ENCODE measurements at regions not wholly inside any gene's neighbourhood (a gene's known extent, or its start where the extent isn't known, plus 50 kb on each side); places are given as distances from the start of the nearest gene placed in this dataset.

- no peak overlapping the region for H3K4me3 ChIP-seq
- H3K27ac ChIP-seq, result no peak overlapping the region
- no peaks in the 10 kb centered on the region for H3K27me3 ChIP-seq
- no peaks in the 10 kb centered on the region for H3K36me3 ChIP-seq
- no peaks in the 10 kb centered on the region for H3K9me3 ChIP-seq
- TF ChIP-seq EP300 (IDR thresholded peaks at IDR 0.05) (no peak), CTCF (IDR thresholded peaks at IDR 0.05) (no peak), POLR2A (IDR thresholded peaks at IDR 0.05) (no peak)
- no peak for DNase-seq
- intact Hi-C loops (cut with DNase I), result no loop called here
- H3K4me1 ChIP-seq (ENCODE audit: insufficient read depth), result no peaks in the 10 kb centered on the region
These were observed 586.6 kb downstream of the RAPGEF2 start for GRCh38 chr4:159689526-159689925.

GRCh38 chr4:159697322-159698283 lies 594.7 kb downstream of the RAPGEF2 start:
- DNase-seq, result no peak
- Histone ChIP-seq H3K27ac (no peak overlapping the region), H3K4me1 (ENCODE audit: insufficient read depth) (no peaks in the 10 kb centered on the region), H3K36me3 (no peaks in the 10 kb centered on the region), H3K27me3 (no peaks in the 10 kb centered on the region), H3K4me3 (no peak overlapping the region), H3K9me3 (no peaks in the 10 kb centered on the region)
- intact Hi-C loops (cut with DNase I), result no loop called here
- no peak for TF ChIP-seq EP300 (IDR thresholded peaks at IDR 0.05)
- TF ChIP-seq POLR2A (IDR thresholded peaks at IDR 0.05), result no peak
- TF ChIP-seq CTCF (IDR thresholded peaks at IDR 0.05), result no peak
- 87 to 94% (median 91%) methylated on average over 6 of the region's 6 CpGs for WGBS, 3 donors

DNA sequence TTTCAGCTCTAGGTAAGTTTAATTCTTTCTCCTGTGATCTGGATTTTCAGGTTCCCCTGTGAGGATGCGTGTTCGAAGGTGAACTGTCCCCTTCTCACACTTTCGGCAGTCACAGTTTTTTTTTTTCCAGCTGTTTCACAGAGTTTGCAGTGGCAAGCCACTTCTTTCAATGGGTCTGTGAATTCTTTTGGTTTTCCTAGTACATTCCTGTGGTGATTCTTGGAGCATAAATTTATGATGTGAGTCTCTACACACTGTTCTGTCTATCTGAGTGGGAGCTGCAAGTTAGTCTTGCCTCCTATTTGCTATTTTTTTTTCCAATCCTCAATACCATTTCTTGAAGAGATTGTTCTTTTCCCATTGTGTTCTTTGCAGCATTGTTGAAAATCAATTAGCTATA lies 595.5 kb downstream of the RAPGEF2 start:
- Histone ChIP-seq H3K27me3 (no peaks in the 10 kb centered on the region), H3K4me1 (ENCODE audit: insufficient read depth) (no peaks in the 10 kb centered on the region), H3K27ac (no peak overlapping the region), H3K36me3 (no peaks in the 10 kb centered on the region), H3K9me3 (no peaks in the 10 kb centered on the region), H3K4me3 (no peak overlapping the region)
- TF ChIP-seq POLR2A (IDR thresholded peaks at IDR 0.05) (no peak), CTCF (IDR thresholded peaks at IDR 0.05) (no peak), EP300 (IDR thresholded peaks at IDR 0.05) (no peak)
- 87 to 94% (median 93%) methylated on average over 3 of the region's 3 CpGs for WGBS, 3 donors
- intact Hi-C loops (cut with DNase I), result no loop called here
- no peak for DNase-seq

- WGBS, 3 donors, result 45 to 87% (median 49%) methylated on average over 2 of the region's 2 CpGs
- Histone ChIP-seq H3K4me1 (ENCODE audit: insufficient read depth) (no peaks in the 10 kb centered on the region), H3K27ac (no peak overlapping the region), H3K4me3 (no peak overlapping the region), H3K9me3 (no peaks in the 10 kb centered on the region), H3K36me3 (no peaks in the 10 kb centered on the region), H3K27me3 (no peaks in the 10 kb centered on the region)
- no peak for TF ChIP-seq CTCF (IDR thresholded peaks at IDR 0.05)
- no peak for TF ChIP-seq POLR2A (IDR thresholded peaks at IDR 0.05)
- no peak for TF ChIP-seq EP300 (IDR thresholded peaks at IDR 0.05)
- intact Hi-C loops (cut with DNase I), result no loop called here
- no peak for DNase-seq
These were observed 599.3 kb downstream of the RAPGEF2 start for GRCh38 chr4:159702200-159702599.

All from ovary (tissue), 7 donors.